ENCODE measurements at regions not wholly inside any gene's neighbourhood (a gene's known extent, or its start where the extent isn't known, plus 50 kb on each side); places are given as distances from the start of the nearest gene placed in this dataset.

DNA sequence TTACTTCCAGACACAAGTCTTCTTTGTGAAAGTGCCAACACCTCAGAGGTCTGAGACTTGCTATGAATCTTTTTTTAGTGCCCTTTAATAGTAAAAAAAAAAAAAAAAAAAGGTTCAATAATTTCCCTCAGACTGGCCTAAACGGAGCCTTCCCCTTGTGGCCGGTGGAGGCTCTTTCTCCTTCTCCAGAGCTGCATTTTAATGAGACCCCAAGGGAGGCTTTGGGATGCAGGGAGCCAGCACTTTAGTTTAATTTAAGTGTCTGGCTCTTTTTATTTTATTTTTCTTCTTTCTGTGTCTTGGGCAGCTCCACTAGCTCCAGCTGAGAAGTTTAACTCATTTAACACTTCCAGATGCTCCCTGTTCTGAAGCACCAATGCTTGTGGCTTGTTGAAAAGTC, 67.8 kb upstream of the MAPK4 start:
- no peak for TF ChIP-seq CTCF (IDR thresholded peaks at IDR 0.05)
- TF ChIP-seq POLR2A (IDR thresholded peaks at IDR 0.05), result no peak
